Activated CD4-positive, CD25-positive, alpha-beta regulatory T cell treated with anti-CD3 and anti-CD28 coated beads, Interleukin-2, amount 50 U/mL, for 24 hours (primary cell): ENCODE measurements at regions not wholly inside any gene's neighbourhood (a gene's known extent, or its start where the extent isn't known, plus 50 kb on each side); places are given as distances from the start of the nearest gene placed in this dataset.

Experiments
- ATAC-seq, 2 donors: fragments of 150-1000 bp; cut with Tn5 transposase; one replicate each; pipeline ENCODE4 v1.10.0; 2021; ENCODE audit warnings: mild to moderate bottlenecking in 1 of 2, moderate library complexity in 1 of 2

DNA sequence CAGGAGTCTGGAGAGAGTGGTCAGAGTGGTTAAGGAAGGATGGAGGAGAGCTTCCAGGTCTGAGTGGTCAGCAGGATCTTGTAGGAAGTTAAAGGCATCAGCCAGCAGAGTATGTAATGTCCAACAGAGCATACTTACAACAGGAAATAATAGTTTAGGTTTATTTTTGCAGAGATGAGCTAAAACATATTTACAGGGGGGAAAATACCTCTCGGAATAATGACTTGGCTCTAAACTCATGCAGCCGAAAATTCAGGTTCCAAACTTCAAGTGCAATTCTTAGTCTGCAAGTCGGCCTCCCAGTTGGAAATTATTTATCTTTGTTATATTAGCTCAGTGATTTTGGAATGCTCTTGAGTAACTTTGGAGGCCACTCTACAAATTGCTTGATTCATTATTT lies 385.0 kb upstream of the C2CD4B start:
- no peak for ATAC-seq

DNA sequence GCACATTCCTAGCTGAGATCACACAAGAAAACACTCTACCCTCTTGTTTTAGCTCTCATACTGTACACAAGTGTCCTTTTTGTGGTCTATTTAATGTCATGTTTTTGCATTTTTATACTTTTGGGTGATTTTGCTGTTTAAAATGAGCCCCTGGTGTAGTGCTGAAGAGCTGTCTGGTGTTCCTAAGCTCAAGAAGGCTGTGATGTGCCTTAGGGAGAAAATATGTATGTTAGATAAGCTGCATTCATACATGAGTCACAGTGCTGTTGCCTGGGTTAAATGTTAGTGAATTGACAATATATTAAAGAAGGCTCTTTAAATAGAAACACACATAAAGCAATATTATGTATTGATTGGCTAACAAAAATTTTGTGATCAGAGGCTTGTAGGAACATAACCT lies 387.4 kb upstream of the C2CD4B start:
- ATAC-seq, result no peak

DNA sequence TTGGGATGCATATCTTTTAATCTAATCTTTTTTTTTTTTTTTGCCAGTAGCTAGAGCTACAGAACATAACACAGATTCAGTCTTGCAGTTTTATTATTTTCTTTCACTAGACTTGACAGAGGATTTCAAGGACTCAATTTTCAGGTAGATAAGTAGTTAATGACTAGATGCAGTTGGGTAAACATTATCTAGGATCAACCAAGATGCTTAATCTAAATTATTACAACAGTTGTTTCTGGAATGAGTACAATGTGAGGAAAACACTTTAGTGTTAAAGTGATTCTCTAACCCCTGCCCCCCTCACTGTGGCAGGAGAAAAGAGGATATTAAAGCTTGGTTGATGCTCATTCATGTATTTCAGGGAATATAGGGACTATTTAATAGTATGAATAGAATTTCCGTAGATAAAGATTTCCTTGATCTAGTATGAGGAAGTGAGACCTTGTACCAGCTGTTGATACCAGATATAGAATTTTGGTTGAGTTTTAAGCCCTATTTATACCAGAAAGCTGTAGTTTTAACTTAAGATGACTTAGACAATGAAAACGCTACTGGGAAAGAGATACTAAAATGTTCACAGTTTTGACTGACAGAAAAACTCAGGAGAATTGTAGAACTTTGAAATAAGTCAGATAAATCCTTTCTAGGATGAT lies 389.0 kb upstream of the C2CD4B start:
- ATAC-seq, result no peak

- no peak for ATAC-seq
Measured at GRCh38 chr15:62558640-62559380, 393.7 kb upstream of the C2CD4B start.

GRCh38 chr15:62559381-62559733 lies 394.3 kb upstream of the C2CD4B start:
- ATAC-seq, result no peak

DNA sequence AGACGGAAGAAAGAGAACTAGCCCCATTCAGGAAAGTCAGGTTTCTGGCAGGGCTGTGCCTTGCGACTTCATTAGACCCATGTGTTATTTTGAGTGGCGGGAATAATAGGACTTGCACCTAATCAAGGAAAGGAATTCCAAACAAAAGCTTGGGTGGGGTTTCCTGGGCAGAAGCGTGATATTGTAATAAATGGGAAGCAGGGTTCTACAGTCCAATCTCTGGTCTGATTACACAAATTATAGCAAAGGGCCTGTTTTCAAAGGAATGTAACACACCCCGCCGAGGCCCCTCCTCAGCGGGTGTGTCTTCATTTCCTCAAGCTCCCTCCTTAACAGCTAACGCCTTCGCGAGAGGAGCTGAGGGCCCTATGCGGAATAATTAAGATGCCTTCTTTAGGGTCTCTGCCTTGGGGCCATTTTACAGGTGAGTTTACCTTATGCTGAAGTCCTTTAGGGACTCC lies 396.0 kb upstream of the C2CD4B start:
- no peak for ATAC-seq

- no peak for ATAC-seq
Measured at GRCh38 chr15:62561571-62561970, 396.5 kb upstream of the C2CD4B start.

- ATAC-seq, result no peak
Measured at GRCh38 chr15:62564886-62565633, 400.0 kb upstream of the C2CD4B start.

- no peak for ATAC-seq
Measured at GRCh38 chr15:62565634-62566026, 400.5 kb upstream of the C2CD4B start.

- no peak for ATAC-seq
Measured at GRCh38 chr15:62566248-62566647, 401.2 kb upstream of the C2CD4B start.

- no peak for ATAC-seq
Measured at GRCh38 chr15:62567501-62567900, 402.4 kb upstream of the C2CD4B start.

GRCh38 chr15:62568004-62568403 lies 402.9 kb upstream of the C2CD4B start:
- ATAC-seq, result no peak

- no peak for ATAC-seq
Measured at GRCh38 chr15:62568702-62569101, 403.6 kb upstream of the C2CD4B start.

DNA sequence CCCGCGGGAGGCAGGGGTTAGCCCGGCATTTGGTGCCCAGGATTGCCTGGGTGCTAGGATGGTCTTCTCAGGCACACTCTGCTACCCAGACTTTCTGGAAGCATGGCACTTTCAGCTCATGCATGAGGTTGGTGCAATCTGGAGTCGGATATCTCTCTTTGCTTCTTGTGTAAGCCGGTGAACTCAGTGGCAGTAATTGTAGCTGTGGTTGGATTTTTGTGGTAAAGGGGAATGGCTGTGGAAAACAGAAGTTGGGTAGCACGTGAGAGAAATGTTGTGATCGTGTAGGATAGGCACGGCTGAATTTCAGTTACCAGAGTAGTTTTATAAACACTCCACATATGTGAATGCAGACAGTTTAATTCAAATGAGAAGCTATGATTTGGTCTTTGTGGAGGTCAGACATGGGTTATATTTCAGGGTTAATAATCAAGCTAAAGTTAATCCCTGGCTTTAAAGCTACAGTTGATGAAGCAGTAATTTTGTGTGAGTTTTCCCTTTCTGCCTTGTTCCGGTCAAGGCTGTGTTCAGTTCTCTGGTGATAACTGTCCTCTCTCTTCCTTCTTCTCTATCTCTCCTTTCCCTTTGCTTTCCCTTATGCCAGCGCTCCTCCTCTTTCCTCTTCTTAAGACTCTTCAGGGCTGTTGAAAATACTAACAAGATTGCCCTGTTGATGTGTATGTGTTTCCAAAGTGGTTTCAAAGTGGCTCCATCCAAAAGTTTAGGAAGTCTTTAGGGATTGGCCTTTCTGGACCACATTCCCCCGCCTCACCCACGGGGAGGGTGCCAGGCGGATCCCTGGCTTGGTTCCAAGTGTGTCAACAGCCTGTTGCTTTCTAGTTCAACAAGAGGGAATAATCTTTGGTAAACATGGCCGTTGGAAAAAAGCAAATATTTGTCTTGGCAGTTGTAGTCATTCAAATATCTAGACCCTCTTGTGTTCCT lies 404.6 kb upstream of the C2CD4B start:
- no peak for ATAC-seq

GRCh38 chr15:62570405-62570783 lies 405.3 kb upstream of the C2CD4B start:
- ATAC-seq, result no peak

DNA sequence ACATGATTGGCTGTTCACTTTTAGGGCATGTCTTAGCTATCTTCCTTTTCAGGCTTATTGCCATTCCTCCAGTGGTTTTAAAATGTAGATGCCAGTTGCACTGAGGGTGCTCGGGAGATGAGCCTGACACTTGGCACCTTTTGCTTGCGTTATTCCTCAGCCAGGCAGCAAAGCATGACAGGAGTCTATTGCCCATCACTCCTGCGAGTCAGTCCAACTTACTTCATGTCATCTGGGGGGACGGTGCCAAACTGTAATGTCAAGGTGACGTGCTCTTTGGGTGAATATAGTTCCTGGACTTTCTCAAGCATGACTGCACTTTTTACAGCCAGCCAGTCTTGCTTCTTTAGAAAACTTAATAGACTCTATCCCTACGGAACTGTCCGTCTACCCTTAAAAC lies 406.0 kb upstream of the C2CD4B start:
- ATAC-seq, result no peak

DNA sequence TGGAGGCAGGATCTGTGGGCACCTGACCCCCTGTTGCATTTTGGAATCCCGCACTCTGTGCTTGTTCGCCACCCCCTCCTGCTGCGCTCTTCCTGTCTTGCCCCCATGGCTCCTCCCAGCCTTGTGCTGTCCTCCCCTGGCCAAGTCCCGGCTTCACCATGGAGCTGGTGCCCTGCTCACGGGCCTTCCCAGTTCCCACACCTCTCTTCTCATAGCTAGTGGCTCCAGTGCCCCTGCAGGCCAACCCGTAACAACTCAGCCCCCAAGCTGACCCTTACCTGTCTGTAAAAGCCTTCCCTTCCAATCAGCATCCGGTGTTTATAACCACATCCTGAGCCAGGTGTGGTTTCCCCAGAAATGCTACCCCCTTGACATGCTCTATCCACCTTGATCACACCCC lies 407.7 kb upstream of the C2CD4B start:
- no peak for ATAC-seq

DNA sequence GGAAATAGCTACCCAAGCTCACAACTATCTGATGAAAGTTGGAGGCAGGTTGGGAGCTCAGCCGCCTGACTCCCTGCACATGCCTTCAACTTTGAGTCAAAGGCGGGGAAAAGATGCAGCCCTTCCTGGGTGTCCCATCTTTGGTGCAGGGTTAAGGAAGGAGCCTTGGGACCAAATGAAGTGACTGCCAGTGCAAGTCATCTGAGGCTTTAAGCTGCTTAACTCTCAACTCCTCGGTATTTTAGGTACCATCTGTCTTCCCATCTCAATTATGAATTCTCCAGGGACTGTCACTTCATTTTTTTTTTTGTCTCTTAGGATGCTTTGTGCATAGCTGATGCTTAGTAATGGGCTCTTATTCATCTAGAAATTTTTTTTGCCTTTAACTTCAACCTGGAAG lies 408.8 kb upstream of the C2CD4B start:
- ATAC-seq, result no peak

GRCh38 chr15:62578546-62578945 lies 413.5 kb upstream of the C2CD4B start:
- ATAC-seq, result no peak

GRCh38 chr15:62578960-62579359 lies 413.9 kb upstream of the C2CD4B start:
- ATAC-seq, result no peak

DNA sequence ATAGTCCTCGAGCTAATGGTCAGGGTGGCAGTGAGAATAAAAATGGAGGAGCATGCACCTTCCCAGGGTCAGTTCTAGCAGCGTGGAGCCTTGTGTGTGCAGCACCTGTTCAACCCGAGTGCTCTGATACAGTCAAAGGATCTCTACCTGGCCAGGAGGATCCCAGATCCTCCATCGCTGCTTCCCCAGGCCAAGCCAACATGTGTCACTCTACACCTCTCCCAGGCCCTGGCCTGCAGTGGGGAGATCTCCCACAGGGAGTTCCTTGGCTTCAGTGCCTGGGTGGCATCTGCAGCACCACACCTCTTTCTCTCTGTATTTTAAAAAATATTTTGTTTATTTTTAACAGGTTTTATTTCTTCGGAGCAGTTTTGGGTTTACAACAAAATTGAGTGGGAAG lies 414.8 kb upstream of the C2CD4B start:
- ATAC-seq, result no peak

- no peak for ATAC-seq
Measured at GRCh38 chr15:62582580-62582979, 417.5 kb upstream of the C2CD4B start.
